Midbrain (tissue), 1 donor: ENCODE measurements at regions not wholly inside any gene's neighbourhood (a gene's known extent, or its start where the extent isn't known, plus 50 kb on each side); places are given as distances from the start of the nearest gene placed in this dataset.
"Not testable (repeated sequence)": the region's sequence is repeated elsewhere in the genome, so short reads cannot be mapped to it uniquely, and the experiment has no call there.

ENCODE experiments used
- DNase-seq: peaks from one replicate; lab custom pipeline; 2025; lab: John Stamatoyannopoulos, UW

- DNase-seq: no peak
Measured at GRCh38 chr3:19825193-19825592, 108.8 kb downstream of the EFHB start.

- no peak for DNase-seq
Measured at GRCh38 chr3:19822805-19823204, 111.2 kb downstream of the EFHB start.

- DNase-seq: no peak
Measured at GRCh38 chr3:19816631-19817030, 117.4 kb downstream of the EFHB start.

- no peak for DNase-seq
Measured at GRCh38 chr3:19815805-19816204, 118.2 kb downstream of the EFHB start.

- not testable (repeated sequence) for DNase-seq
Measured at GRCh38 chr3:19813743-19814142, 120.3 kb downstream of the EFHB start.

GRCh38 chr3:19811689-19812088, 122.3 kb downstream of the EFHB start:
- no peak for DNase-seq

- DNase-seq: no peak
Measured at GRCh38 chr3:19808834-19809233, 125.2 kb downstream of the EFHB start.

GRCh38 chr3:19799887-19800286, 134.1 kb downstream of the EFHB start:
- DNase-seq: no peak

GRCh38 chr3:19799115-19799514, 134.9 kb downstream of the EFHB start:
- DNase-seq: no peak

- no peak for DNase-seq
Measured at GRCh38 chr3:19798324-19798723, 135.7 kb downstream of the EFHB start.

GRCh38 chr3:19792388-19792787, 141.6 kb downstream of the EFHB start:
- DNase-seq: no peak

- no peak for DNase-seq
Measured at GRCh38 chr3:19775765-19776164, 158.3 kb downstream of the EFHB start.

- DNase-seq: no peak
Measured at GRCh38 chr3:19769694-19770093, 164.3 kb downstream of the EFHB start.

GRCh38 chr3:19765954-19766353, 168.1 kb downstream of the EFHB start:
- DNase-seq: no peak

GRCh38 chr3:19757773-19758172, 176.2 kb downstream of the EFHB start:
- no peak for DNase-seq

- DNase-seq: no peak
Measured at GRCh38 chr3:19749448-19750017, 184.5 kb downstream of the EFHB start.

GRCh38 chr3:19748782-19749447, 185.1 kb downstream of the EFHB start:
- DNase-seq: no peak

- no peak for DNase-seq
Measured at GRCh38 chr3:19744047-19744446, 190.0 kb downstream of the EFHB start.

GRCh38 chr3:19742935-19743334, 191.1 kb downstream of the EFHB start:
- DNase-seq: no peak

GRCh38 chr3:19739504-19739903, 194.5 kb downstream of the EFHB start:
- DNase-seq: peak; percentile 31

GRCh38 chr3:19738846-19739245, 195.2 kb downstream of the EFHB start:
- no peak for DNase-seq

GRCh38 chr3:19735111-19735510, 198.9 kb downstream of the EFHB start:
- no peak for DNase-seq

GRCh38 chr3:19734453-19734852, 199.6 kb downstream of the EFHB start:
- DNase-seq: no peak

- DNase-seq: no peak
Measured at GRCh38 chr3:19725000-19725399, 209.0 kb downstream of the EFHB start.
